ENCODE measurements at regions not wholly inside any gene's neighbourhood (a gene's known extent, or its start where the extent isn't known, plus 50 kb on each side); places are given as distances from the start of the nearest gene placed in this dataset.

GRCh38 chrX:1074172-1074571 lies 138.3 kb downstream of the CRLF2 start:
- no peak for TF ChIP-seq CTCF (IDR thresholded peaks at IDR 0.05)
- no peak for TF ChIP-seq POLR2A (IDR thresholded peaks at IDR 0.05)
- no peak for TF ChIP-seq POLR2AphosphoS5 (IDR thresholded peaks at IDR 0.05)

All from breast epithelium (tissue), 3 donors.